ENCODE measurements at regions not wholly inside any gene's neighbourhood (a gene's known extent, or its start where the extent isn't known, plus 50 kb on each side); places are given as distances from the start of the nearest gene placed in this dataset.
"Not testable (repeated sequence)": the region's sequence is repeated elsewhere in the genome, so short reads cannot be mapped to it uniquely, and the experiment has no call there.

GRCh38 chr1:96558635-96559034, 162.9 kb upstream of the PTBP2 start:
- Histone ChIP-seq H3K27me3 (ENCODE audit: control insufficient read depth, insufficient read depth, low read length) (no peaks in the 10 kb centered on the region), H3K4me3 (ENCODE audit: low read depth, low read length) (no peak overlapping the region), H3K36me3 (ENCODE audit: control insufficient read depth, insufficient read depth, low read length) (no peaks in the 10 kb centered on the region)
- TF ChIP-seq CTCF (IDR thresholded peaks at IDR 0.05; ENCODE audit: insufficient read depth, low read length, poor library complexity, severe bottlenecking) = no peak
- DNase-seq (ENCODE audit: low read depth) = no peak

- no peaks in the 10 kb centered on the region for H3K27me3 ChIP-seq (ENCODE audit: control insufficient read depth, insufficient read depth, low read length)
- no peaks in the 10 kb centered on the region for H3K36me3 ChIP-seq (ENCODE audit: control insufficient read depth, insufficient read depth, low read length)
- no peak for TF ChIP-seq CTCF (IDR thresholded peaks at IDR 0.05; ENCODE audit: insufficient read depth, low read length, poor library complexity, severe bottlenecking)
- no peak overlapping the region for H3K4me3 ChIP-seq (ENCODE audit: low read depth, low read length)
- no peak for DNase-seq (ENCODE audit: low read depth)
Measured at GRCh38 chr1:96559181-96559580, 162.4 kb upstream of the PTBP2 start.

- H3K36me3 ChIP-seq (ENCODE audit: control insufficient read depth, insufficient read depth, low read length) = no peaks in the 10 kb centered on the region
- no peak for TF ChIP-seq CTCF (IDR thresholded peaks at IDR 0.05; ENCODE audit: insufficient read depth, low read length, poor library complexity, severe bottlenecking)
- no peaks in the 10 kb centered on the region for H3K27me3 ChIP-seq (ENCODE audit: control insufficient read depth, insufficient read depth, low read length)
- no peak overlapping the region for H3K4me3 ChIP-seq (ENCODE audit: low read depth, low read length)
- DNase-seq (ENCODE audit: low read depth) = peak; percentile 100
Measured at GRCh38 chr1:96559707-96560596, 161.6 kb upstream of the PTBP2 start.

- Histone ChIP-seq H3K27me3 (ENCODE audit: control insufficient read depth, insufficient read depth, low read length) (no peaks in the 10 kb centered on the region), H3K4me3 (ENCODE audit: low read depth, low read length) (no peak overlapping the region), H3K36me3 (ENCODE audit: control insufficient read depth, insufficient read depth, low read length) (no peaks in the 10 kb centered on the region)
- no peak for TF ChIP-seq CTCF (IDR thresholded peaks at IDR 0.05; ENCODE audit: insufficient read depth, low read length, poor library complexity, severe bottlenecking)
- DNase-seq (ENCODE audit: low read depth) = no peak
Measured at GRCh38 chr1:96562094-96562493, 159.5 kb upstream of the PTBP2 start.

GRCh38 chr1:96564401-96564800, 157.2 kb upstream of the PTBP2 start:
- DNase-seq (ENCODE audit: low read depth); H3K4me3 ChIP-seq (ENCODE audit: low read depth, low read length); H3K27me3 ChIP-seq (ENCODE audit: control insufficient read depth, insufficient read depth, low read length); H3K36me3 ChIP-seq (ENCODE audit: control insufficient read depth, insufficient read depth, low read length): not testable (repeated sequence)

GRCh38 chr1:96565546-96565945, 156.0 kb upstream of the PTBP2 start:
- no peaks in the 10 kb centered on the region for H3K36me3 ChIP-seq (ENCODE audit: control insufficient read depth, insufficient read depth, low read length)
- H3K4me3 ChIP-seq (ENCODE audit: low read depth, low read length) = no peak overlapping the region
- no peaks in the 10 kb centered on the region for H3K27me3 ChIP-seq (ENCODE audit: control insufficient read depth, insufficient read depth, low read length)
- TF ChIP-seq CTCF (IDR thresholded peaks at IDR 0.05; ENCODE audit: insufficient read depth, low read length, poor library complexity, severe bottlenecking) = no peak
- DNase-seq (ENCODE audit: low read depth) = no peak
